RWPE1 (cell line): ENCODE measurements at regions not wholly inside any gene's neighbourhood (a gene's known extent, or its start where the extent isn't known, plus 50 kb on each side); places are given as distances from the start of the nearest gene placed in this dataset.

ENCODE experiments used
- CTCF ChIA-PET: fragments of 350-600 bp; sonication (Branson Sonifier 250); formaldehyde crosslinking; extraction: SDS; loops from one replicate; lab custom pipeline; 2021; lab: Yijun Ruan, JAX
- POLR2A ChIA-PET: fragments of 400-600 bp; formaldehyde crosslinking; extraction: SDS; loops from one replicate; lab custom pipeline; 2020; ENCODE audit warnings: antibody characterized with exemption; ENCODE audit not compliant: low non-redundant PET; lab: Yijun Ruan, JAX
- DNase-seq: peaks from one replicate; pipeline ENCODE4 v3.0.0; 2012; ENCODE audit warnings: low spot score
- H3K27ac ChIP-seq: fragments of 450-650 bp; 2 replicates; pipeline ENCODE4 v1.5.1; 2017
- TF ChIP-seq, protein P1 (sequence below): fragments of 450-650 bp; conservative IDR thresholded peaks from 2 replicates; pipeline ENCODE4 v1.5.1; 2017; ENCODE audit warnings: low read depth, mild to moderate bottlenecking

DNA sequence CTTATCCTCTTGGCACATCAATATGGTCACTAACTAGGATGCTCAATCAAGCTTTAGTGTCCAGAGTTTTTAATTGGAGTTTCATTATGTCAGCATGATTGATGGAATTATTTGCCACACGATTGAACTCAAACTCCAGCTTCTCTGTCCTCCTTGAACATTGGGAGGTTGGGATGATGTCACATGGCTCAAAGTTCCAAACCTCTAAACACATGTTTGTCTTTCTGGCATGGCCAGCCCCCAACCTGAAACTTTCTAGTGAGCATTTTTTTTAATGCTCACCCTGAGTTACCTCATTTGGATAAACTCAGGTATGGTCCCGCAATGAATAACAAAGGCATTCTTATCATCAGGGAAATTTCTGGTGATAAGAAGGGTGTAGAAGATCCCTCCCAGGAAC is 86.0 kb downstream of the RHOU start:
- no peak overlapping the region for H3K27ac ChIP-seq
- no peak for DNase-seq
- TF ChIP-seq, protein P1, sequence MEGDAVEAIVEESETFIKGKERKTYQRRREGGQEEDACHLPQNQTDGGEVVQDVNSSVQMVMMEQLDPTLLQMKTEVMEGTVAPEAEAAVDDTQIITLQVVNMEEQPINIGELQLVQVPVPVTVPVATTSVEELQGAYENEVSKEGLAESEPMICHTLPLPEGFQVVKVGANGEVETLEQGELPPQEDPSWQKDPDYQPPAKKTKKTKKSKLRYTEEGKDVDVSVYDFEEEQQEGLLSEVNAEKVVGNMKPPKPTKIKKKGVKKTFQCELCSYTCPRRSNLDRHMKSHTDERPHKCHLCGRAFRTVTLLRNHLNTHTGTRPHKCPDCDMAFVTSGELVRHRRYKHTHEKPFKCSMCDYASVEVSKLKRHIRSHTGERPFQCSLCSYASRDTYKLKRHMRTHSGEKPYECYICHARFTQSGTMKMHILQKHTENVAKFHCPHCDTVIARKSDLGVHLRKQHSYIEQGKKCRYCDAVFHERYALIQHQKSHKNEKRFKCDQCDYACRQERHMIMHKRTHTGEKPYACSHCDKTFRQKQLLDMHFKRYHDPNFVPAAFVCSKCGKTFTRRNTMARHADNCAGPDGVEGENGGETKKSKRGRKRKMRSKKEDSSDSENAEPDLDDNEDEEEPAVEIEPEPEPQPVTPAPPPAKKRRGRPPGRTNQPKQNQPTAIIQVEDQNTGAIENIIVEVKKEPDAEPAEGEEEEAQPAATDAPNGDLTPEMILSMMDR, result no peak
- CTCF ChIA-PET, result no interaction called here
- POLR2A ChIA-PET, result no interaction called here

- DNase-seq, result no peak
- ChIA-PET CTCF (interaction anchor here (1.1 kb wide), 1 partner anchor 88 kb away, joined by 3 read pairs; no protein-coding TSS in a partner anchor), POLR2A (no interaction called here)
- H3K27ac ChIP-seq, result no peak overlapping the region
- TF ChIP-seq, protein P1, result no peak
Measured at GRCh38 chr1:228823200-228823599, 87.9 kb downstream of the RHOU start.

DNA sequence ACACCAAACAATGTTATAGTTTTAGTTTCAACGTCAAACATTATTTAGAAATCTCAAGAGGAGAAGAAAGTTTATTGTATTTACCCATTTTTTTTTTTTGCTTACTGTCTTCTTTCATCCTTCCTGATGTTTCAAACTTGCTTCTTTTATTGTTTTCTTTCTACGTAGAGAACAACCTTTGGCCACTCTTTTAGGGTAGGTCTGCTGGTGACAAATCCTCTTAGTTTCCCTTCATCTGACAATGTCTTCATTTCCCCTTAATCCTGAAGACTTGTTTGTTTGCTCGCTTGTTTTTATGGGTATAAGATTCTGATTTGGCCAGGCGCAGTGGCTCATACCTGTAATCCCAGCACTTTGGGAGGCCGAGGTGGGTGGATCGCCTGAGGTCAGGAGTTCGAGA is 89.1 kb downstream of the RHOU start:
- ChIA-PET CTCF (no interaction called here), POLR2A (no interaction called here)
- TF ChIP-seq, protein P1, result no peak
- H3K27ac ChIP-seq, result no peak overlapping the region
- no peak for DNase-seq

DNA sequence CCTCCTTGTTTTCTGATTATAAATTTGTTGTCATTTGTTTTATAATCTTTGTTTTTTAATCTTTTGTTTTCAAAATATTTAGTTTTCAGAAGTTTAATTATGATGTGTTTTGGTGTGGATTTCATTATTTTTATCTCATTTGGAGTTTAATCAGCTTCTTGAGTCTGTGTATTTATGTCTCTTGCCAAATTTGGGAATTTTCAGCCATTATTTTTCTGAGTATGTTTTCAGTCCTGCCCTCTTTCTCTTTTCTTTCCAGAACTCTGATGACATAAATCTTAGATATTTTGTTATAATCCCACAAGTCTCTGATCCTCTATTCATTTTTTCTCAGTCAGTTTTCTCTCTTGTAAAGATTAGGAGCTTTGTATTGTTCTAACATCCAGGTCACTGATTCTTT is 89.8 kb downstream of the RHOU start:
- no peak overlapping the region for H3K27ac ChIP-seq
- ChIA-PET CTCF (no interaction called here), POLR2A (no interaction called here)
- DNase-seq, result no peak
- TF ChIP-seq, protein P1, result no peak

GRCh38 chr1:228825840-228826484 is 90.7 kb downstream of the RHOU start:
- H3K27ac ChIP-seq, result no peak overlapping the region
- TF ChIP-seq, protein P1, result no peak
- DNase-seq, result no peak
- CTCF ChIA-PET, result no interaction called here
- POLR2A ChIA-PET, result no interaction called here

DNA sequence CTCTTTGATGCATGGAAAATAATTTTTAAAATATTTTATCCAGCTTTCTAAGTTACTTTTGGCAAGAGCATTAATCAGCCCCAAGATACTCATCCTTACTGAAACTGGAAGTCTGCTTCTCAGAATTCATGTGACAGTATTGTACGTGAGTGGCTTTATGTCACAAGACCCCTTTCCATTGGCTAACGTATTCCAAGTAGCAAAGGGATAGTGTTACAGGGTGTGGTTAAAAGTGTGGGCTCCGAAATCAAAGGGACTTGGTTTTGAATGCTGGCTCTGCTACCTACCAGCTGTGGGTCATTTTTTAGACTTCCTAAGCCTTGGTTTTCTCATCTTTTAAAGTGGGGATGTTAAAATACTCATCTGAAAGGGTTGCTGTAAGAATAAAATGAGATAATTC is 91.7 kb downstream of the RHOU start:
- CTCF ChIA-PET, result no interaction called here
- DNase-seq, result no peak
- TF ChIP-seq, protein P1, result no peak
- POLR2A ChIA-PET, result no interaction called here
- no peak overlapping the region for H3K27ac ChIP-seq
